Gastrocnemius medialis (tissue), 4 donors: ENCODE measurements at regions not wholly inside any gene's neighbourhood (a gene's known extent, or its start where the extent isn't known, plus 50 kb on each side); places are given as distances from the start of the nearest gene placed in this dataset.

ENCODE experiments used
- POLR2A ChIP-seq, 2 donors: fragments of 450-650 bp; IDR thresholded peaks; one replicate each; pipeline ENCODE4 v1.6.1; 2017; ENCODE audit warnings: antibody characterized with exemption in 2 of 2, mild to moderate bottlenecking in 2 of 2, moderate library complexity in 2 of 2
- TF ChIP-seq, protein P1 (sequence below), 5 experiments: fragments of 450-650 bp in 3 of 5; fragments of 200-600 bp in 2 of 5; sonication (generic) in 2 of 5; IDR thresholded peaks in 4 of 5; conservative IDR thresholded peaks in 1 of 5; 1 replicate in 4 of 5; 2 replicates in 1 of 5; pipeline ENCODE4 v1.5.1; 2016 to 2019; ENCODE audit warnings: antibody characterized with exemption in 5 of 5, mild to moderate bottlenecking in 3 of 5, moderate library complexity in 3 of 5

DNA sequence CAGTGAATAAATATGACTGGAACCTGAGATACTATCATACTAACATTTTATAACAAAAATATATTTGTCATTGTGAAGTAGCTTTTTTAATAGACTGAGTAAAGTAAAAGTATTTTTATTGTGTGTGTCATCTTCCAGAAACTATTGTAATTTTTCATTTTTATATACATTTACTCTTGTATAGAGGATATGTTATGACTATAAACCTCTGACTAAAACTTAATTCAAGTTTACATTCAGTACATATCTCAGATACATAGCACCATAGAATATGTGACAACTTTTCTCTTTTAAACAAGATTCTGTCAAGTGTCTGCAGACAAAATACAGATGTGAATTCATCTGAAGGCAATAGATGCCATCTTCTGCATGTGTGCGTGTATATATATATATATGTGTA is 704.3 kb downstream of the SLITRK1 start:
- TF ChIP-seq POLR2A (IDR thresholded peaks at IDR 0.05), result no peak
- TF ChIP-seq, protein P1, sequence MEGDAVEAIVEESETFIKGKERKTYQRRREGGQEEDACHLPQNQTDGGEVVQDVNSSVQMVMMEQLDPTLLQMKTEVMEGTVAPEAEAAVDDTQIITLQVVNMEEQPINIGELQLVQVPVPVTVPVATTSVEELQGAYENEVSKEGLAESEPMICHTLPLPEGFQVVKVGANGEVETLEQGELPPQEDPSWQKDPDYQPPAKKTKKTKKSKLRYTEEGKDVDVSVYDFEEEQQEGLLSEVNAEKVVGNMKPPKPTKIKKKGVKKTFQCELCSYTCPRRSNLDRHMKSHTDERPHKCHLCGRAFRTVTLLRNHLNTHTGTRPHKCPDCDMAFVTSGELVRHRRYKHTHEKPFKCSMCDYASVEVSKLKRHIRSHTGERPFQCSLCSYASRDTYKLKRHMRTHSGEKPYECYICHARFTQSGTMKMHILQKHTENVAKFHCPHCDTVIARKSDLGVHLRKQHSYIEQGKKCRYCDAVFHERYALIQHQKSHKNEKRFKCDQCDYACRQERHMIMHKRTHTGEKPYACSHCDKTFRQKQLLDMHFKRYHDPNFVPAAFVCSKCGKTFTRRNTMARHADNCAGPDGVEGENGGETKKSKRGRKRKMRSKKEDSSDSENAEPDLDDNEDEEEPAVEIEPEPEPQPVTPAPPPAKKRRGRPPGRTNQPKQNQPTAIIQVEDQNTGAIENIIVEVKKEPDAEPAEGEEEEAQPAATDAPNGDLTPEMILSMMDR (IDR thresholded peaks at IDR 0.05 in 4 of 5, conservative IDR thresholded peaks at IDR 0.05 in 1 of 5), result no peak
